ENCODE measurements at regions not wholly inside any gene's neighbourhood (a gene's known extent, or its start where the extent isn't known, plus 50 kb on each side); places are given as distances from the start of the nearest gene placed in this dataset.

DNA sequence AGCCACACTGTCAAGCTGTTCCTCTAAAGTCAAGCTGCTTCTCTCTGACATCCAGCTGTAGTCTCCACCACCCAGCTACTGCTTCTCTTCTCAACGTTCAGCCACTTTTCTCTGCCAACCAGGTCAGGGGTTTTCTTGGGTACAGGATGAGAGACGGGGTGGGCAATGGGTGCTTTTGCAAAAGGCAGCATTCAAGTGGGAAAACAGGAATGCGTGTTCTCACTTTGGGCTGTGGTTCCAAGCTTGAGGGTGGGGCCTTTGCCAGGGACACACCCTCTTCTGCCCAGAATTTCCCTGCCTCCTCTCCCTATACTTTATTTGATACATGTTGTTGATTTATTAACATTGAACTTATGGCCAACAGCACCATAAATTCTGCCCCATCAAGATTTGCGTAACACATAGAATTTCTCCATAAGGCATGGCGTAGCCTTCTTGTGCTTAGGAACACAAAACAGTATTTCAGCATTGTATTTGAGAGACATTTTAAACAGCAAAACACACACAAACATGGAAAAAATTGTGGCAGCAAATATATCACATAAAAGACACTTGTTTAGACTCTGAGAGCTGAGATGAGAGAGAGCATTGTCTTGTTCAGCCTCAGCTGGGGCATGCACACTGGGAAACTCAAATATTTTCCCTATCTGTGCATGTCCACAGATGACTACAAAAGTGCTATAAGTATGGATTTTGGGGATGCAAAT lies 392.8 kb downstream of the SLITRK6 start:
- H3K4me3 ChIP-seq: no peak overlapping the region
- WGBS, 2 donors: 57 to 66% methylated on average over 5 of the region's 5 CpGs
- H3K9me3 ChIP-seq: no peaks in the 10 kb centered on the region
- TF ChIP-seq POLR2A (IDR thresholded peaks at IDR 0.05): no peak
- TF ChIP-seq EP300 (IDR thresholded peaks at IDR 0.05): no peak
- TF ChIP-seq, protein P1, sequence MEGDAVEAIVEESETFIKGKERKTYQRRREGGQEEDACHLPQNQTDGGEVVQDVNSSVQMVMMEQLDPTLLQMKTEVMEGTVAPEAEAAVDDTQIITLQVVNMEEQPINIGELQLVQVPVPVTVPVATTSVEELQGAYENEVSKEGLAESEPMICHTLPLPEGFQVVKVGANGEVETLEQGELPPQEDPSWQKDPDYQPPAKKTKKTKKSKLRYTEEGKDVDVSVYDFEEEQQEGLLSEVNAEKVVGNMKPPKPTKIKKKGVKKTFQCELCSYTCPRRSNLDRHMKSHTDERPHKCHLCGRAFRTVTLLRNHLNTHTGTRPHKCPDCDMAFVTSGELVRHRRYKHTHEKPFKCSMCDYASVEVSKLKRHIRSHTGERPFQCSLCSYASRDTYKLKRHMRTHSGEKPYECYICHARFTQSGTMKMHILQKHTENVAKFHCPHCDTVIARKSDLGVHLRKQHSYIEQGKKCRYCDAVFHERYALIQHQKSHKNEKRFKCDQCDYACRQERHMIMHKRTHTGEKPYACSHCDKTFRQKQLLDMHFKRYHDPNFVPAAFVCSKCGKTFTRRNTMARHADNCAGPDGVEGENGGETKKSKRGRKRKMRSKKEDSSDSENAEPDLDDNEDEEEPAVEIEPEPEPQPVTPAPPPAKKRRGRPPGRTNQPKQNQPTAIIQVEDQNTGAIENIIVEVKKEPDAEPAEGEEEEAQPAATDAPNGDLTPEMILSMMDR (IDR thresholded peaks at IDR 0.05): no peak
- no peak overlapping the region for H3K27ac ChIP-seq
- no peaks in the 10 kb centered on the region for H3K36me3 ChIP-seq
- no peaks in the 10 kb centered on the region for H3K27me3 ChIP-seq
- DNase-seq (ENCODE audit: low spot score in 2 of 2): no peak
- H3K4me1 ChIP-seq: no peaks in the 10 kb centered on the region

DNA sequence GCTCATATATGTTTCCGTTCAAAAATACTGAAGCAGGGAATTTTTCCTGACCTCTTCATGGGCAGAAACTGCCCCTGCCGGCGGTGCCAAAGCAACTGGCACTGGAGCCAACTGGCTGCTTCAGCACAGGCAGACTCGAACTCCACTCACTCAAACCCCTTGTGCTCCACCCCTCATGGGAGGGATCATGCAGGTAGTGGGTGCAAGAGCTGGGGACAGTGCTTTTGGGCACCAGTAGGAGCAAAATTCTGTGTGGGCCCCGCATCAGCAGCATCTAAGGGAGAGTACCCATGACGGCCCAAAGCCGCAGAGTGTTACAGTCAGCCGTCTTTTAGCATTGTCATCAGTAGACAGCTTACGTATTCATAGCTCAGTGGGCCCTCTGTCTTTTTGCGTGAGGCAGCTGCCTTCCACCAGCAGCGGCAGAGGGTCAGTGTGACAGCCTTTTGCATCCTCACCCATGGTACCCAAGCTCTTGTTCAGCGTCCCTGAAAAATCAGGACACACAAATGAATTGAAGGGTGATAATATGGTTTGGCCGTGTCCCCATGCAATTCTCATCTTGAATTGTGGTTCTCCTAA lies 393.8 kb downstream of the SLITRK6 start:
- TF ChIP-seq, protein P1 (IDR thresholded peaks at IDR 0.05): no peak
- TF ChIP-seq EP300 (IDR thresholded peaks at IDR 0.05): no peak
- TF ChIP-seq POLR2A (IDR thresholded peaks at IDR 0.05): no peak
- 90 to 93% methylated on average over 13 of the region's 13 CpGs for WGBS, 2 donors
- no peaks in the 10 kb centered on the region for H3K27me3 ChIP-seq
- H3K27ac ChIP-seq: no peak overlapping the region
- H3K4me1 ChIP-seq: no peaks in the 10 kb centered on the region
- no peaks in the 10 kb centered on the region for H3K36me3 ChIP-seq
- no peaks in the 10 kb centered on the region for H3K9me3 ChIP-seq
- no peak for DNase-seq (ENCODE audit: low spot score in 2 of 2)
- H3K4me3 ChIP-seq: no peak overlapping the region

DNA sequence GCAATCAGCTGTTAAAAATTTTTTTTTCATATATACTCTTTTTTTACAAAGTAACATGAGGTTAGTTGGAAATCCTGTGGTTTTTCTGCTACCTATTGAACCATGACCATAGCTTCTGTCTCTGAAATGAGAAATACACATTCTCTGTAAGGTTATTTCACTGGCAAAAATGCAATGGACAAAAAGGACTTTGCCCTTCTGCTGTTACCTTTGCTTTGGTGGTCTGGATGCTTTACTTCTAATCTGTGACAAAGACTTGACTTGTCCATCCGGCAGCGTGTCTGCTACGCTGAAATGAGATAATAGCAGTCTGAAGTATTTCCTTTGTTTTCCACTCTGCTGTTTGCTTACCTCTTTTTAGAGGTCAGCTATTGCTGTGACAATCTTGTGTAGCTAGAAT lies 412.8 kb downstream of the SLITRK6 start:
- Histone ChIP-seq H3K9me3 (no peaks in the 10 kb centered on the region), H3K4me1 (no peaks in the 10 kb centered on the region), H3K4me3 (no peak overlapping the region), H3K27ac (no peak overlapping the region), H3K27me3 (no peaks in the 10 kb centered on the region), H3K36me3 (no peaks in the 10 kb centered on the region)
- DNase-seq (ENCODE audit: low spot score in 2 of 2): no peak
- WGBS, 2 donors: 15 to 33% methylated on average over 3 of the region's 3 CpGs
- TF ChIP-seq EP300 (IDR thresholded peaks at IDR 0.05) (no peak), POLR2A (IDR thresholded peaks at IDR 0.05) (no peak)
- TF ChIP-seq, protein P1 (IDR thresholded peaks at IDR 0.05): no peak

DNA sequence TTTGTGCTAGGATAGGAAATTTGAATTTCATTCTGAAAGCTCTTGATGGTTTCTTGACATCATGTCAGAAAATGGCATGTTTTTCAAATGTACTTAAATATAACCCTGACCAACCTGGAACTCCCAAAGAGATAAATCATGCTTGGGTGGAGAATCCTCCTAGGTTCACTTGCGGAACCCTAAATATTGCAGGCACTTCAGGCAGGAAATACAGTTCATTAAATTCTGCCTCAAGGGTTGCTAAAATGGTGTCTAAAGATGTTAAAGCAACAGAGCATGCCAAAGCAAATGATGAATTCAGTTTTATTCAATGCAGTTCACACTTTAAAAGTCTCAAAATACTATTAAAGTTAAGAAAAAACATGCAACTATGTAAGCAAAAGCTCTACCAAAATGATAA lies 415.9 kb downstream of the SLITRK6 start:
- H3K27ac ChIP-seq: no peak overlapping the region
- WGBS, 2 donors: 81 to 89% methylated on average over 1 of the region's 1 CpG
- TF ChIP-seq, protein P1 (IDR thresholded peaks at IDR 0.05): no peak
- H3K9me3 ChIP-seq: no peaks in the 10 kb centered on the region
- no peaks in the 10 kb centered on the region for H3K36me3 ChIP-seq
- H3K27me3 ChIP-seq: no peaks in the 10 kb centered on the region
- H3K4me3 ChIP-seq: no peak overlapping the region
- no peaks in the 10 kb centered on the region for H3K4me1 ChIP-seq
- no peak for DNase-seq (ENCODE audit: low spot score in 2 of 2)

DNA sequence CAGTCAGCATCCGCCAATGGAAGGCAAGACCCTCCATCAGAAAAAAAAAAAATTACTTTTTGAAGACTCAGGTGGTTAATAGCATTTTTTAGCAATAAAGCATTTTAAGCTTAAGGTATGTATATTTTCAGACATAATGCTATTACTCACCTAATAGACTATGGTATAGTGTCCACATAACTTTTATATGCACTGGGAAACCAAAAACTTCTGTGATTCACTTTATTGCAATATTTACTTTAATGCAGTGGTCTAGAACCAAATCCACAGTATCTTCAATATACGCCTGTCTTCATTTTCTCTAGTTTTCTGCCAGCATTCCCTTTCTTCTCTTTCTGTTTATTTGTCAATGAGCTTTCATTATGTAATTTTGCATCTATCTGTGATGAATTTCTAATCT lies 418.1 kb downstream of the SLITRK6 start:
- Histone ChIP-seq H3K4me3 (no peak overlapping the region), H3K9me3 (no peaks in the 10 kb centered on the region), H3K4me1 (no peaks in the 10 kb centered on the region), H3K36me3 (no peaks in the 10 kb centered on the region), H3K27ac (no peak overlapping the region), H3K27me3 (no peaks in the 10 kb centered on the region)
- DNase-seq (ENCODE audit: low spot score in 2 of 2): no peak
- TF ChIP-seq POLR2A (IDR thresholded peaks at IDR 0.05) (no peak), EP300 (IDR thresholded peaks at IDR 0.05) (no peak)
- TF ChIP-seq, protein P1 (IDR thresholded peaks at IDR 0.05): no peak
- WGBS, 2 donors: 93 to 98% methylated on average over 2 of the region's 2 CpGs

Measured in tibial nerve (tissue), 4 donors.